Epithelial cell of esophagus (primary cell): ENCODE measurements at regions not wholly inside any gene's neighbourhood (a gene's known extent, or its start where the extent isn't known, plus 50 kb on each side); places are given as distances from the start of the nearest gene placed in this dataset.
A peak's percentile ranks its signal among the peaks of the same experiment; 100 is the strongest.

Experiments
- DNase-seq: peaks from one replicate; pipeline ENCODE4 v3.0.0; 2010; ENCODE audit warnings: low read depth
- H3K4me3 ChIP-seq: 2 replicates; pipeline ENCODE4 v1.5.1; 2011; ENCODE audit warnings: mild to moderate bottlenecking, low read length, control low read depth
- CTCF ChIP-seq: IDR thresholded peaks from 2 replicates; pipeline ENCODE4 v1.5.1; 2011; ENCODE audit warnings: low read depth, mild to moderate bottlenecking, low read length, control low read depth, inconsistent platforms; ENCODE audit not compliant: insufficient read depth; ENCODE audit errors: missing control alignments

- H3K4me3 ChIP-seq: no peak overlapping the region
- no peak for DNase-seq
- no peak for TF ChIP-seq CTCF
Measured at GRCh38 chr15:62550106-62550505, 385.0 kb upstream of the C2CD4B start.

- no peak overlapping the region for H3K4me3 ChIP-seq
- peak; percentile 18 for DNase-seq
- TF ChIP-seq CTCF: no peak
Measured at GRCh38 chr15:62552444-62552843, 387.4 kb upstream of the C2CD4B start.

- no peak for TF ChIP-seq CTCF
- H3K4me3 ChIP-seq: no peak overlapping the region
- DNase-seq: no peak
Measured at GRCh38 chr15:62553911-62554563, 389.0 kb upstream of the C2CD4B start.

GRCh38 chr15:62558640-62559380 lies 393.7 kb upstream of the C2CD4B start:
- H3K4me3 ChIP-seq: no peak overlapping the region
- TF ChIP-seq CTCF: no peak
- DNase-seq: no peak

- no peak for DNase-seq
- TF ChIP-seq CTCF: no peak
- H3K4me3 ChIP-seq: no peak overlapping the region
Measured at GRCh38 chr15:62559381-62559733, 394.3 kb upstream of the C2CD4B start.

- H3K4me3 ChIP-seq: no peak overlapping the region
- no peak for TF ChIP-seq CTCF
- DNase-seq: no peak
Measured at GRCh38 chr15:62561059-62561519, 396.0 kb upstream of the C2CD4B start.
